ENCODE measurements at regions not wholly inside any gene's neighbourhood (a gene's known extent, or its start where the extent isn't known, plus 50 kb on each side); places are given as distances from the start of the nearest gene placed in this dataset.

DNA sequence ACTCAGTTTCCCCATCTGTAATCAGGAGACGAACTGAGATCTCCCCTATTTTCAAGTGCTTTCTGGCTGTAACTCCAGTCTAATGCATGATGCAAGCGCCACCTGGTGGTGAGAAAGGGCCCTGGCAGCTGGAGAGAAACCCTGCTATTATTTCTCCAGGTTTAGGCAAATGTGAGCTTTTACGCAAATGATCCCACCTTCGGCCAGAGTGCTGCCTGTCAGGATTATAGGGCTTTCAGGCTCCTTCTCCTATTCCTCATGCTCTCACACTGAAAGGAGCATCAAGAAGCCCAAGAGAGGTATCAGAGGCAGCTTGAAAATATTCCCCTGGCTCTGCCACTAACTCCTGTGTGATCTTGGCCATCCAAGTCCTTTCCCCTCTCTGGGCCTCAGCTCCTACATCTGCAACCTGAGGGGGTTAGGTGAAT lies 93.9 kb upstream of the RASGRF1 start:
- Histone ChIP-seq H2BK120ac (ENCODE audit: low read depth, low read length, poor library complexity, severe bottlenecking) (no peak overlapping the region), H3K4ac (ENCODE audit: low read depth, low read length) (no peak overlapping the region), H2AK5ac (ENCODE audit: insufficient read length, low read length) (no peak overlapping the region), H3K9ac (ENCODE audit: extremely low read depth, insufficient read length, low read length) (no peak overlapping the region), H3K18ac (ENCODE audit: insufficient read length, low read depth, low read length) (no peak overlapping the region), H4K20me1 (ENCODE audit: control insufficient read depth, insufficient read depth, insufficient read length) (no peaks in the 10 kb centered on the region), H4K91ac (ENCODE audit: insufficient read length, low read depth, low read length) (no peak overlapping the region), H4K5ac (ENCODE audit: insufficient read length, low read depth, low read length) (no peak overlapping the region), H4K8ac (replicated peaks; ENCODE audit: insufficient read length, low read depth, low read length) (no peak overlapping the region), H2AFZ (ENCODE audit: low read length) (no peak overlapping the region), H2BK12ac (ENCODE audit: insufficient read length, low read depth, low read length) (no peak overlapping the region), H3T11ph (ENCODE audit: low read length) (no peak overlapping the region), H2BK5ac (ENCODE audit: insufficient read length, low read length) (no peak overlapping the region), H2BK15ac (ENCODE audit: low read depth, low read length) (no peak overlapping the region), H3K79me1 (ENCODE audit: insufficient read depth, low read depth, low read length, poor library complexity, severe bottlenecking) (no peaks in the 10 kb centered on the region), H3K4me2 (ENCODE audit: insufficient read depth, insufficient read length, low read length) (no peak overlapping the region), H3K56ac (ENCODE audit: insufficient read length, low read depth, low read length) (no peak overlapping the region), H3K27me3 (ENCODE audit: insufficient read depth, low read length) (no peaks in the 10 kb centered on the region), H3K9me3 (ENCODE audit: control insufficient read depth, low read depth, low read length) (no peaks in the 10 kb centered on the region), H3K14ac (ENCODE audit: insufficient read depth, low read length) (no peak overlapping the region), H3K79me2 (ENCODE audit: insufficient read depth, low read length) (no peaks in the 10 kb centered on the region), H3K23ac (ENCODE audit: insufficient read length, low read depth, low read length) (no peak overlapping the region), H3K23me2 (ENCODE audit: insufficient read length, low read depth, low read length, poor library complexity, severe bottlenecking) (no peaks in the 10 kb centered on the region), H2BK20ac (ENCODE audit: low read depth, low read length, poor library complexity, severe bottlenecking) (no peak overlapping the region), H3K27ac (ENCODE audit: insufficient read length, low read depth, low read length) (no peak overlapping the region), H3K4me1 (ENCODE audit: insufficient read depth, low read length) (no peaks in the 10 kb centered on the region)
- H3K9me3 Mint-ChIP-seq, result no peaks in the 10 kb centered on the region; a peak in 2 of 5 replicates
- peak; percentile 98 for TF ChIP-seq CTCF (conservative IDR thresholded peaks at IDR 0.05)
- no peak overlapping the region for H3K27ac Mint-ChIP-seq
- no CpG with 5 or more reads among the region's 4 CpGs for WGBS (ENCODE audit: extremely low coverage, insufficient read length, low lambda C conversion rate)
- peaks cover 29% of the 10 kb centered on the region for H3K27me3 Mint-ChIP-seq (ENCODE audit: low read depth)
- peaks cover 6% of the 10 kb centered on the region in 2 experiments for H3K4me1 Mint-ChIP-seq
- peak; percentile 83 for DNase-seq
- H3K4me3 Mint-ChIP-seq, result no peak overlapping the region
- H3K36me3 Mint-ChIP-seq (ENCODE audit: insufficient read depth in 1 of 3, low read depth in 3 of 3), result no peaks in the 10 kb centered on the region
